SH-SY5Y (cell line): ENCODE measurements at regions not wholly inside any gene's neighbourhood (a gene's known extent, or its start where the extent isn't known, plus 50 kb on each side); places are given as distances from the start of the nearest gene placed in this dataset.

ENCODE experiments used
- GATA2 ChIP-seq: IDR thresholded peaks from 2 replicates; pipeline ENCODE4 v1.6.1; 2011; ENCODE audit warnings: mild to moderate bottlenecking, low read depth, low read length
- GATA3 ChIP-seq: IDR thresholded peaks from 2 replicates; pipeline ENCODE4 v1.6.1; 2011; ENCODE audit warnings: low read depth, mild to moderate bottlenecking, low read length, moderate library complexity

DNA sequence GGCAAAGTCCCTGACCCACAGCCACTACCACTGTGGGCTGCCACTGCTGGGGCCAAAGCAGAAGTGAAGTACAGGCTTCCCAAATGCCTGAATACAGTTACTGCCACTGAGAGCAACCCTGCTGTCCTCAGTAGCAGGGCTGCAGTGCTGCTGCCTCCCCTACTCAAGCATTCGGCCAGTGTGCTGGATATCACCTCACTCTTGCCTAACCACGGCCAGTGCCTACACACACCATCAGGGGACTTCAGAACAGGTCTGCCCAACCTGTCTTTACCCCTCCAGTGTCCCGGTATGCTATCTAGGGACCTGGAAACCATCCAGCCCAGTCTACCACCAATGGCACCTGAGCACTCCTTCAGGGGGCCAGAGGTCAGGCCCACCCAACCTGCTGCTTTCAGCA lies 261.5 kb upstream of the COL8A1 start:
- TF ChIP-seq GATA2, result no peak
- no peak for TF ChIP-seq GATA3
